Neuronal stem cell (in vitro differentiated cells): ENCODE measurements at regions not wholly inside any gene's neighbourhood (a gene's known extent, or its start where the extent isn't known, plus 50 kb on each side); places are given as distances from the start of the nearest gene placed in this dataset.

Experiments
- DNase-seq: peaks from one replicate; pipeline ENCODE4 v3.0.0-alpha.2; 2013; ENCODE audit warnings: low spot score
- H2AFZ ChIP-seq: one replicate; pipeline ENCODE4 v1.6.1; 2013; ENCODE audit warnings: mild to moderate bottlenecking, low read length, inconsistent platforms
- H2AK5ac ChIP-seq: 2 replicates; pipeline ENCODE4 v1.6.1; 2013; ENCODE audit warnings: low read depth, mild to moderate bottlenecking, inconsistent platforms, low read length, moderate library complexity, mixed read lengths
- H2BK120ac ChIP-seq: 2 replicates; pipeline ENCODE4 v1.6.1; 2013; ENCODE audit warnings: low read depth, mild to moderate bottlenecking, inconsistent platforms, low read length, moderate library complexity, mixed read lengths
- H2BK12ac ChIP-seq: one replicate; pipeline ENCODE4 v1.6.1; 2013; ENCODE audit warnings: low read length, inconsistent platforms
- H2BK15ac ChIP-seq: 2 replicates; pipeline ENCODE4 v1.6.1; 2013; ENCODE audit warnings: mild to moderate bottlenecking, low read length, inconsistent platforms, mixed read lengths
- H2BK5ac ChIP-seq: one replicate; pipeline ENCODE4 v1.6.1; 2013; ENCODE audit warnings: inconsistent platforms, mild to moderate bottlenecking, low read length, moderate library complexity
- H3K14ac ChIP-seq: one replicate; pipeline ENCODE4 v1.6.1; 2013; ENCODE audit warnings: low read length, inconsistent platforms
- H3K18ac ChIP-seq: 2 replicates; pipeline ENCODE4 v1.6.1; 2013; ENCODE audit warnings: low read length, inconsistent platforms
- H3K23ac ChIP-seq: 2 replicates; pipeline ENCODE4 v1.6.1; 2013; ENCODE audit warnings: low read depth, mild to moderate bottlenecking, mixed read lengths, low read length, inconsistent platforms; ENCODE audit not compliant: poor library complexity
- H3K27ac ChIP-seq: replicated peaks from 3 replicates; pipeline ENCODE4 v1.5.1; 2013; ENCODE audit warnings: low read length, inconsistent platforms
- H3K27me3 ChIP-seq, 3 experiments: 2 replicates each; pipeline ENCODE4 v1.6.1; 2013; ENCODE audit warnings: low read length in 3 of 3, mild to moderate bottlenecking in 2 of 3, inconsistent platforms in 1 of 3, low read depth in 1 of 3, mixed read lengths in 1 of 3, moderate library complexity in 1 of 3; ENCODE audit not compliant: control insufficient read depth in 3 of 3, insufficient read depth in 3 of 3
- H3K36me3 ChIP-seq, 2 donors: replicated peaks in 1 of 2; 2 replicates each; pipeline ENCODE4 v1.6.1; 2013; ENCODE audit warnings: low read length in 2 of 2; ENCODE audit not compliant: control insufficient read depth in 2 of 2, insufficient read depth in 2 of 2
- H3K4ac ChIP-seq: 2 replicates; pipeline ENCODE4 v1.6.1; 2013; ENCODE audit warnings: inconsistent platforms, mild to moderate bottlenecking, low read length, moderate library complexity
- H3K4me1 ChIP-seq, 2 donors: 1 replicate in 1 of 2; 2 replicates in 1 of 2; pipeline ENCODE4 v1.6.1; 2013; ENCODE audit warnings: low read length in 2 of 2, low read depth in 1 of 2; ENCODE audit not compliant: control insufficient read depth in 2 of 2, insufficient read depth in 1 of 2
- H3K4me2 ChIP-seq: one replicate; pipeline ENCODE4 v1.6.1; 2013; ENCODE audit warnings: mild to moderate bottlenecking, low read length, inconsistent platforms; ENCODE audit not compliant: insufficient read depth, poor library complexity, severe bottlenecking
- H3K4me3 ChIP-seq, 2 donors: 2 replicates each; pipeline ENCODE4 v1.5.1; 2013; ENCODE audit warnings: low read length in 2 of 2, mild to moderate bottlenecking in 2 of 2, inconsistent platforms in 1 of 2, moderate library complexity in 1 of 2
- H3K79me1 ChIP-seq: one replicate; pipeline ENCODE4 v1.6.1; 2013; ENCODE audit warnings: low read depth, mild to moderate bottlenecking, inconsistent platforms, low read length, moderate library complexity
- H3K9ac ChIP-seq: one replicate; pipeline ENCODE4 v1.6.1; 2013; ENCODE audit warnings: mild to moderate bottlenecking, low read depth, low read length, inconsistent platforms; ENCODE audit not compliant: poor library complexity
- H3K9me3 ChIP-seq, 2 donors: replicated peaks in 1 of 2; 2 replicates each; pipeline versions ENCODE3 to v1.6.1; 2013; ENCODE audit warnings: low read length in 2 of 2, mild to moderate bottlenecking in 2 of 2, inconsistent platforms in 1 of 2, low read depth in 1 of 2, mixed read lengths in 1 of 2, moderate library complexity in 1 of 2; ENCODE audit not compliant: control insufficient read depth in 2 of 2, insufficient read depth in 1 of 2
- H4K8ac ChIP-seq: one replicate; pipeline ENCODE4 v1.6.1; 2013; ENCODE audit warnings: low read depth, mild to moderate bottlenecking, inconsistent platforms, low read length, moderate library complexity
- H4K91ac ChIP-seq: one replicate; pipeline ENCODE4 v1.6.1; 2013; ENCODE audit warnings: low read length, low read depth, mild to moderate bottlenecking, inconsistent platforms; ENCODE audit not compliant: poor library complexity
- WGBS, 2 donors: extraction: QIAGEN DNeasy Blood & Tissue Kit; methylation state at CpG; one replicate each; pipeline ENCODE4 v1.1.7; 2013; ENCODE audit warnings: missing lambda C conversion rate in 2 of 2, mixed read lengths in 1 of 2; ENCODE audit not compliant: insufficient read length in 2 of 2, insufficient replicate concordance in 1 of 2; ENCODE audit errors: extremely low coverage in 2 of 2; 5-methylcytosine and 5-hydroxymethylcytosine counted together

DNA sequence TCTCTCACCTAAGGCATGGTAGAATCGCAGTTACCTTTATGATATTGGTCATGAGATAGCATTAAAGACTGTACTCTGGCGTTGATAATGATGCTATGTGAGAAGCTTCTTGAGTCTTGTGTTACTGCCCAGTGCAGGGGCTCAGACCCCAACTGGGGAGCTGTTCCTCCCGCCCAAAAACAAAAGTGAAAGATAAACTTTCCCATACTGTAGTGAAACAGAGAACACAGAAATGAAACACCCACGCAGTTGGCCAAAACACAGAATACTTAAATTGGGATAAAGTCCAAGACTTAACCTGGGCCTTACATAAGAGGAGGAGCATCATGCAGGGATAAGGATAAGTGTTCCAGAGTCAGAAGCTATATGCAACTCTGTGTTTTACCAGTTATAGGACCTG lies 130.6 kb downstream of the HHIPL2 start:
- no peak overlapping the region for H3K18ac ChIP-seq
- H2BK120ac ChIP-seq, result no peak overlapping the region
- H3K9ac ChIP-seq, result no peak overlapping the region
- no peaks in the 10 kb centered on the region for H3K9me3 ChIP-seq
- no peak overlapping the region for H3K4me2 ChIP-seq
- no peak overlapping the region for H2AK5ac ChIP-seq
- H3K4ac ChIP-seq, result no peak overlapping the region
- no peak overlapping the region for H3K4me3 ChIP-seq
- H3K23ac ChIP-seq, result no peak overlapping the region
- H3K79me1 ChIP-seq, result no peaks in the 10 kb centered on the region
- H2BK15ac ChIP-seq, result no peak overlapping the region
- H3K36me3 ChIP-seq, result no peaks in the 10 kb centered on the region
- H3K4me1 ChIP-seq, result no peaks in the 10 kb centered on the region
- no peak for DNase-seq
- H3K27ac ChIP-seq, result no peak overlapping the region
- H3K14ac ChIP-seq, result no peak overlapping the region
- no peaks in the 10 kb centered on the region for H3K27me3 ChIP-seq
- no peak overlapping the region for H4K8ac ChIP-seq
- H2BK5ac ChIP-seq, result no peak overlapping the region
- WGBS, 2 donors, result no CpG with 5 or more reads among the region's 4 CpGs
- no peak overlapping the region for H4K91ac ChIP-seq
- H2BK12ac ChIP-seq, result no peak overlapping the region
- H2AFZ ChIP-seq, result no peak overlapping the region

GRCh38 chr1:222416001-222416791 lies 131.7 kb downstream of the HHIPL2 start:
- no CpG with 5 or more reads among the region's 2 CpGs for WGBS, 2 donors

GRCh38 chr1:222415441-222415840 lies 132.5 kb downstream of the HHIPL2 start:
- no peak overlapping the region for H2BK12ac ChIP-seq
- H3K23ac ChIP-seq, result no peak overlapping the region
- H2AFZ ChIP-seq, result no peak overlapping the region
- no peak overlapping the region for H2BK5ac ChIP-seq
- no peak for DNase-seq
- H2BK120ac ChIP-seq, result no peak overlapping the region
- no peaks in the 10 kb centered on the region for H3K27me3 ChIP-seq
- no peak overlapping the region for H2BK15ac ChIP-seq
- H3K36me3 ChIP-seq, result no peaks in the 10 kb centered on the region
- no peak overlapping the region for H3K18ac ChIP-seq
- H3K4me1 ChIP-seq, result no peaks in the 10 kb centered on the region
- no peak overlapping the region for H4K91ac ChIP-seq
- no peak overlapping the region for H3K4me2 ChIP-seq
- no CpG with 5 or more reads among the region's 5 CpGs for WGBS, 2 donors
- no peak overlapping the region for H3K4ac ChIP-seq
- H4K8ac ChIP-seq, result no peak overlapping the region
- no peak overlapping the region for H3K9ac ChIP-seq
- H3K14ac ChIP-seq, result no peak overlapping the region
- no peaks in the 10 kb centered on the region for H3K9me3 ChIP-seq
- no peaks in the 10 kb centered on the region for H3K79me1 ChIP-seq
- H2AK5ac ChIP-seq, result no peak overlapping the region
- no peak overlapping the region for H3K4me3 ChIP-seq
- no peak overlapping the region for H3K27ac ChIP-seq

More at GRCh38 chr1:222416001-222416791, 131.7 kb downstream of the HHIPL2 start:
- H3K4me3 ChIP-seq, result no peak overlapping the region
- no peak overlapping the region for H2AK5ac ChIP-seq
- H3K4me1 ChIP-seq, result no peaks in the 10 kb centered on the region
- no peaks in the 10 kb centered on the region for H3K9me3 ChIP-seq
- no peak overlapping the region for H3K4ac ChIP-seq
- H3K14ac ChIP-seq, result no peak overlapping the region
- no peaks in the 10 kb centered on the region for H3K36me3 ChIP-seq
- H3K4me2 ChIP-seq, result no peak overlapping the region
- H2BK15ac ChIP-seq, result no peak overlapping the region
- no peak overlapping the region for H2BK120ac ChIP-seq
- no peak overlapping the region for H4K91ac ChIP-seq
- H2BK12ac ChIP-seq, result no peak overlapping the region
- H3K23ac ChIP-seq, result no peak overlapping the region
- H3K9ac ChIP-seq, result no peak overlapping the region
- no peak overlapping the region for H3K27ac ChIP-seq
- no peak overlapping the region for H3K18ac ChIP-seq
- no peak overlapping the region for H2AFZ ChIP-seq
- H3K79me1 ChIP-seq, result no peaks in the 10 kb centered on the region
- DNase-seq, result no peak
- H2BK5ac ChIP-seq, result no peak overlapping the region
- no peaks in the 10 kb centered on the region for H3K27me3 ChIP-seq
- no peak overlapping the region for H4K8ac ChIP-seq

- Histone ChIP-seq H2AFZ (no peak overlapping the region), H4K91ac (no peak overlapping the region)
- no CpG with 5 or more reads among the region's 2 CpGs for WGBS, 2 donors
Measured at GRCh38 chr1:222413991-222414549, 133.8 kb downstream of the HHIPL2 start.

More at GRCh38 chr1:222413991-222414549, 133.8 kb downstream of the HHIPL2 start:
- H2BK15ac ChIP-seq, result no peak overlapping the region
- H3K4me3 ChIP-seq, result no peak overlapping the region
- H2AK5ac ChIP-seq, result no peak overlapping the region
- H3K36me3 ChIP-seq, result no peaks in the 10 kb centered on the region
- no peaks in the 10 kb centered on the region for H3K4me1 ChIP-seq
- H4K8ac ChIP-seq, result no peak overlapping the region
- H2BK5ac ChIP-seq, result no peak overlapping the region
- H2BK12ac ChIP-seq, result no peak overlapping the region
- no peak overlapping the region for H3K4ac ChIP-seq
- no peak overlapping the region for H3K9ac ChIP-seq
- H3K27ac ChIP-seq, result no peak overlapping the region
- H3K18ac ChIP-seq, result no peak overlapping the region
- no peak for DNase-seq
- no peak overlapping the region for H2BK120ac ChIP-seq
- no peak overlapping the region for H3K4me2 ChIP-seq
- no peaks in the 10 kb centered on the region for H3K9me3 ChIP-seq
- H3K23ac ChIP-seq, result no peak overlapping the region
- H3K14ac ChIP-seq, result no peak overlapping the region
- no peaks in the 10 kb centered on the region for H3K79me1 ChIP-seq
- no peaks in the 10 kb centered on the region for H3K27me3 ChIP-seq
